CD4-positive, alpha-beta T cell treated with Interleukin-15 for 4 hours (primary cell): ENCODE measurements at regions not wholly inside any gene's neighbourhood (a gene's known extent, or its start where the extent isn't known, plus 50 kb on each side); places are given as distances from the start of the nearest gene placed in this dataset.

ENCODE experiments used
- DNase-seq: peaks from one replicate; pipeline ENCODE4 v3.0.0-alpha.2; 2020; ENCODE audit warnings: low spot score

DNA sequence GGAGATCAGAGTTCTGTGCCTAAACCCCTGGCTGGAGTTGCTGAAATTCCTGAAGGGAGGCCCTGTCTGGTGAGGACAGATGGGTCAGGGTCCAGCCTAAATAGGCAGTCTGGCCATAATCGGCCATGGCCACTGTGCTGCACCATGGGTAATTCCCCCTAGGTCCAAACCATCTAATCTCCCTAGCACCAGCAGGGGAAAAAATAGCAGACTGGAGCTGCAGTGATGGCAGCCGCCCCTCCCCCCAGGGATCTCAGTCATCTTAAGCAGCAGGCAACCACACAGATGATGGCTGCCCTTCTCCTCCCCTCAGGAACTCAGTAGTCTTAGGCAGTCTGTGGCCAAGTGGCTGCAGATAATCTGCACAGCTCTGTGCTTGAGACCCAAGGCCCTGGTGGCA is 68.4 kb upstream of the CD96 start:
- DNase-seq: no peak

- no peak for DNase-seq
These were observed 65.3 kb upstream of the CD96 start for GRCh38 chr3:111476701-111477100.

DNA sequence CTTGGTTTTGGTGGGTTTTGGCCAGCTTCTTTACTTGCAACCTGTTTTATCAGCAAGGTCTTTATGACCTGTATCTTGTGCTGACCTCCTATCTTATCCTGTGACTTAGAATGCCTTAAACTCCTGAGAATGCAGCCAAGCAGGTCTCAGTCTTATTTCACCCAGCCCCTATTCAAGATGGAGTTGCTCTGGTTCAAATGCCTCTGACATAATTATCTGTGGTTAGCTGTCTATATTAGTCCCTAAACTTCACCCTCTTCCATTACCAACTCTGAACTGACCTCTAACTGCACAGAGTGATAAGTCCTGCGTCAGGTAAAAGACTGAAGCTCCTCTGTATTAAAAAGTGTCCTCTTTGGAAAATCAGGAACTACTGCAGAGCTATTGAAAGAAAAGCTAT is 61.9 kb upstream of the CD96 start:
- no peak for DNase-seq

DNA sequence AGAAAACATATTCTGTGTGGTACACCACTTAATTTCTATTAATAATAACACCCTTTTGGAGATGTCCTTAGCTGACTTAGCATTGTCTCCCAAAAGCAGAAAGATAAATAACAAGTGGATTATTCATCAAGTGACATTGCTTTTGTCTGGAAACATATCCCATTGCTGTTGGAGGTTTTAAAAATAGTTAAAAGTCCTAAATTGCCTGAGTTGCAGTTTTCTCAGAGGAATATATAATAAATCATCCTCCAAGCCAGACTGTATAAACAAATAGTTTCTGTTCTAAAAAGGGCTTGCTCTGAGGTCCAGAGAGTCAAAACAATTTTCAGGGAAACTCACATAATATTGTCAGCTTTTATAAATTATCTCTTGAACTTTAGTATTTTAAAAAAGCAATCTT is 60.4 kb upstream of the CD96 start:
- DNase-seq: no peak

- no peak for DNase-seq
These were observed 59.4 kb upstream of the CD96 start for GRCh38 chr3:111482574-111482973.

- no peak for DNase-seq
These were observed 56.9 kb upstream of the CD96 start for GRCh38 chr3:111485086-111485485.
